ENCODE measurements at regions not wholly inside any gene's neighbourhood (a gene's known extent, or its start where the extent isn't known, plus 50 kb on each side); places are given as distances from the start of the nearest gene placed in this dataset.
"Not testable (repeated sequence)": the region's sequence is repeated elsewhere in the genome, so short reads cannot be mapped to it uniquely, and the experiment has no call there.

DNA sequence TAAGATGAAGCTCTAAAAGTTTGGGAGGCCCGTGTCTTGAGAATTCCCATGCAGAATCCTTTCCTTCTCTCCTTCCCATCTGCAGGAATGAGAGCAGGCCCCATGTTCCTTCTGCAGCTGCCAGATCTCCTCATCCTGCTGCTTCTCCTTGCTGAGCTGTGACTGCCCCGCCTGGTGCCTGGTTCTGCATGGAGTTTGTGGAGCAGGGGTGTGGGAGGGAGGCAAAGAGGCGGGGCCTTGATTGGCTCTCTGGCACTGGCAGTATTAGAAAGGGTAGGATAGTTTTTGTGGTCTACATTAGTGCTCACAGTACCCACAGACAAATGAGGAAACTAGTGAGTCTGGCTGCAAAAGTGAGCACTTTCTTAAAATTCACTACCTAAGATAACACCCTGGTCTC lies 91.1 kb upstream of the CLPB start:
- no peak for DNase-seq

DNA sequence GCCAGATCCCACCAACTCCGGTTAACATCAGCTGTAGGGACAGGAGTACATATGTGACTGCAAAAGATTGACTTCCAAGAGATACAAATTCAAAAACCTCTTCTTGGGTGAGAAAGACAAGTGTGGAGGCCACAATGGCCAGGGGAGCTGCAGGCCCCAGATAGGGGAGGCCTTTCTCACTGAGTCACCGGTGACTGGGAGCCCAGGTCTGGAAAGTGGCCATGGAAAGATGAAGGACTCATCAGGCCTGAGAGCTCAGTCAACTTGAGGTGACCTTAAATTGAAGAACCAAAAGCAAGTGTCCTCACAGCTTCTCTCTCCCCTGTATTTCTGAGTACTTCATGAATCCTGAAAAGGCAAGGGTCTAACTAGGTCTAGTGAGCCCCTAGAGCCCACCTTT lies 90.4 kb upstream of the CLPB start:
- DNase-seq: no peak

DNA sequence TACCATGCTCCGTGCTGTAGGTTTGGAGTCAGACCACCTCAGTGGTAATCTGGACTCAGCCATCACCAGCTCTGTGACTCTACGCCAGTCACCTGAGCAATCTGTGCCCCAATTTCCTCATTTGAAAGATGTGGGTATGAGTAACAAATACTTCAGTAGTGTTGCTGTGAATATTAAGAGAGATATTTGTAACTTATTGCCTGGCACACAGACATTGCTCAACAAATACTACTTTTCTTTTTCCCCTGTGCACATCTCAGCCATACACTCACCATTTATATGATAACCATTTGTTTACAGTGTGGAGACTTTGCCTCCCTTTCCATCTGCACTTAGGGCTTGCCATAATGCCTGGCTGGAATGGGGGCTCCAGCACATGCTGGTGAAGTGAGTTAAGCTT lies 89.7 kb upstream of the CLPB start:
- DNase-seq: no peak

GRCh38 chr11:72522186-72522585 lies 87.9 kb upstream of the CLPB start:
- DNase-seq: no peak

- DNase-seq: no peak
Measured at GRCh38 chr11:72521664-72522063, 87.3 kb upstream of the CLPB start.

DNA sequence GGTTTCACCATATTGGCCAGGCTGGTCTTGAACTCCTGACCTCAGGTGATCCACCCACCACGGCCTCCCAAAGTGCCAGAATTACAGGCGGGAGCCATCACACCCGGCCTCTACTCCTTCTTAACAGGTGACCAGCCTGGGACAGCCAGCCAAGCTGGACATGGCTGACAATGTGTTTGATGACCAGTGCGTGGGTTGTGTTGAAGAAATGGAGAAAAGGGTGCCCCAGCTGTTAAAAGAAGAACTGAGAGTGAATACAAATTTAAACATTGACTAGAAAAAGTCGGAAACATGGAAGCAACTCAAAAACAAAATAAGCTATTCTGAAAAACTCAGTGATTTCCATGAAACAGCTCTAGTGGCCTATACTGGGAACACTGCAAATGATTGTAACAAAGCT lies 86.5 kb upstream of the CLPB start:
- no peak for DNase-seq

- not testable (repeated sequence) for DNase-seq
Measured at GRCh38 chr11:72519882-72520281, 85.6 kb upstream of the CLPB start.

GRCh38 chr11:72519220-72519881 lies 85.0 kb upstream of the CLPB start:
- peak; percentile 5 for DNase-seq

- no peak for DNase-seq
Measured at GRCh38 chr11:72514331-72514730, 80.0 kb upstream of the CLPB start.

GRCh38 chr11:72513411-72513810 lies 79.1 kb upstream of the CLPB start:
- DNase-seq: no peak

- DNase-seq: no peak
Measured at GRCh38 chr11:72512956-72513355, 78.6 kb upstream of the CLPB start.

- DNase-seq: no peak
Measured at GRCh38 chr11:72511393-72512047, 77.2 kb upstream of the CLPB start.

GRCh38 chr11:72507050-72507449 lies 72.7 kb upstream of the CLPB start:
- no peak for DNase-seq

DNA sequence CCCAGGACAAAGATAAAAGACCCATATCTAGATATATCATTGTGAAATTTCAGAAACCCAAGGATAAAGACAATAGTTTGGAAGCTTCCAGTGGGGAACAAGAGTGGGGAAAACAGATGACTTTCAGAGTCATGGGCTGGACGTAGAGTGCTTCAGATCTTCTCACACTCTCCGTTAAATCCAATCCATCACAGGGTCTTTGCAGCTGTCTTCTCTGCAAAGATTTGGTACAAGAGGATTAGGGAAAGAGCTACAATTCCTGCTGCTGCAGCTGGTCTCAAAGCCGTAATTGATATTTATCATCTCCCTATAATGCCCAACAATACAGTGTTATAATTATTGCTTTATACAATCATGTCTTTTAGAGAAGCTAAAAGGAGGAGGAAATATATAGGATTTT lies 63.4 kb upstream of the CLPB start:
- DNase-seq: no peak

DNA sequence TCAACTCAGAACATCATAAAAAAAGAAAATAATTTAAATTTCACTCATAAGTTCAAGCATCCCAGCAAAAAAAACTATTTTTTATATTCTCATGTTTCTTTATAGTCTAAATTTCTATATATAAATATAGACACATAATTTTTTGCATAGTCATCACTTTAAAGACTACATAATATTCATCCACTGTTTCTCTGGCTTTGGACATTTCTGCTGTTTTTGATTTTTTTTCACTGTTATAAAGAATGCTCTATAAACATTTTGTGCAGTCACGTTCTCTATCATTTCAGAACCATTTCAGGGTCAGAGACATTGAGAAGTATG lies 59.7 kb upstream of the CLPB start:
- DNase-seq: no peak

GRCh38 chr11:72493426-72494108 lies 59.2 kb upstream of the CLPB start:
- no peak for DNase-seq

GRCh38 chr11:72491001-72491400 lies 56.7 kb upstream of the CLPB start:
- no peak for DNase-seq
